Right atrium auricular region (tissue), 2 donors: ENCODE measurements at regions not wholly inside any gene's neighbourhood (a gene's known extent, or its start where the extent isn't known, plus 50 kb on each side); places are given as distances from the start of the nearest gene placed in this dataset.

Experiments
- DNase-seq: peaks from one replicate; pipeline ENCODE4 v3.0.0-alpha.2; 2019; ENCODE audit warnings: low spot score
- H3K27ac ChIP-seq, 2 donors: fragments of 200-600 bp; sonication (generic); 1 replicate in 1 of 2; 2 replicates in 1 of 2; pipeline ENCODE4 v1.5.1; 2016 to 2019
- H3K27me3 ChIP-seq, 2 donors: fragments of 200-600 bp; sonication (generic); one replicate each; pipeline versions ENCODE4 v1.5.1 to v1.6.0; 2017 to 2019
- H3K36me3 ChIP-seq: fragments of 200-600 bp; sonication (generic); one replicate; pipeline ENCODE4 v1.5.1; 2016
- H3K4me1 ChIP-seq, 2 donors: fragments of 200-600 bp; sonication (generic); one replicate each; pipeline versions ENCODE4 v1.5.1 to v1.6.0; 2017 to 2019
- H3K4me3 ChIP-seq, 2 donors: fragments of 200-600 bp; sonication (generic); 1 replicate in 1 of 2; 2 replicates in 1 of 2; pipeline ENCODE4 v1.5.1; 2017 to 2019; ENCODE audit warnings: mild to moderate bottlenecking in 1 of 2, moderate library complexity in 1 of 2
- H3K9me3 ChIP-seq, 2 donors: fragments of 200-600 bp; sonication (generic); one replicate each; pipeline ENCODE4 v1.5.1; 2019
- TF ChIP-seq, protein P1 (sequence below), 2 donors: fragments of 200-600 bp; sonication (generic); IDR thresholded peaks; one replicate each; pipeline ENCODE4 v1.5.1; 2019; ENCODE audit warnings: antibody characterized with exemption in 2 of 2

DNA sequence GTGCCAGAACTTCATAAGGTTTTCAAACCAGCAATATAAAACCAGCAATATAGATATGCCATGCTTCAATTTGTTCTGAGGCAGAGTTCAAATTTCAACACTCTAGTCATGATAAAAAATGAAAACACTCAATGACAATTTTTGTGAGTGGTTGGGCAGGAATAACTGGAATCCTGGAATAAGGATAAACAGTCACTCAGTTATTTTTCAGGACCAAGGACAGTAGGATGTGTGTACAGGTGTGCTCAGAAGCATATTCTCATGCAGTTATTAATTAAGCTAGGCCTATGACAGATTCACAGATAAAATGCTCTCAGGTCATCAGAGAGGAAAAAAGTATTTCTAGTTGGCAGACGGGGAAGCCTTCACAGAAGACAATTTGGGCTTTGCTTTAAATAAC lies 117.3 kb upstream of the PPP2R2B start:
- TF ChIP-seq, protein P1, sequence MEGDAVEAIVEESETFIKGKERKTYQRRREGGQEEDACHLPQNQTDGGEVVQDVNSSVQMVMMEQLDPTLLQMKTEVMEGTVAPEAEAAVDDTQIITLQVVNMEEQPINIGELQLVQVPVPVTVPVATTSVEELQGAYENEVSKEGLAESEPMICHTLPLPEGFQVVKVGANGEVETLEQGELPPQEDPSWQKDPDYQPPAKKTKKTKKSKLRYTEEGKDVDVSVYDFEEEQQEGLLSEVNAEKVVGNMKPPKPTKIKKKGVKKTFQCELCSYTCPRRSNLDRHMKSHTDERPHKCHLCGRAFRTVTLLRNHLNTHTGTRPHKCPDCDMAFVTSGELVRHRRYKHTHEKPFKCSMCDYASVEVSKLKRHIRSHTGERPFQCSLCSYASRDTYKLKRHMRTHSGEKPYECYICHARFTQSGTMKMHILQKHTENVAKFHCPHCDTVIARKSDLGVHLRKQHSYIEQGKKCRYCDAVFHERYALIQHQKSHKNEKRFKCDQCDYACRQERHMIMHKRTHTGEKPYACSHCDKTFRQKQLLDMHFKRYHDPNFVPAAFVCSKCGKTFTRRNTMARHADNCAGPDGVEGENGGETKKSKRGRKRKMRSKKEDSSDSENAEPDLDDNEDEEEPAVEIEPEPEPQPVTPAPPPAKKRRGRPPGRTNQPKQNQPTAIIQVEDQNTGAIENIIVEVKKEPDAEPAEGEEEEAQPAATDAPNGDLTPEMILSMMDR (IDR thresholded peaks at IDR 0.05) = no peak
- Histone ChIP-seq H3K27me3 (no peaks in the 10 kb centered on the region), H3K4me1 (no peaks in the 10 kb centered on the region), H3K4me3 (no peak overlapping the region), H3K36me3 (no peaks in the 10 kb centered on the region), H3K27ac (no peak overlapping the region), H3K9me3 (peaks cover 0 to 14% of the 10 kb centered on the region in 2 donors)
- no peak for DNase-seq

DNA sequence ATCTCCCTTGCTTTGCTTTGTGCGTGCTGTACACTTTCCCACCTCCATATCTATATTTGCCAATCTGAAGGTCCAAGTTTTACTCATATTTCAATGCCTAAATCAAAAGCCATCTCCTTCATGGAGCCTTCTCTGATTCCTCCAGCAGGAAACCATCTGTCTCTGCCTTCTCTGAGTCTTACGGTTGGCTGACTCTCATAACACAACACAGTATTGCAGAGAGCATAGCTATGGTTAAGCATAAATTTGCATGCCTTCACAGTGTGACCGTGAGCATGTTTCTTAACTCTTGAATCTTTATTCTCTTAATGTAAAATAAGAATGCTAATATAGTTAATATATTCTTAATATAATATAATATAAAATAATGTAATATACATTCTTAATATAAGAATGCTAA lies 136.8 kb upstream of the PPP2R2B start:
- no peak for DNase-seq
- TF ChIP-seq, protein P1 (IDR thresholded peaks at IDR 0.05) = no peak
- Histone ChIP-seq H3K36me3 (no peaks in the 10 kb centered on the region), H3K27ac (no peak overlapping the region), H3K4me1 (no peaks in the 10 kb centered on the region), H3K4me3 (no peak overlapping the region), H3K27me3 (no peaks in the 10 kb centered on the region), H3K9me3 (no peaks in the 10 kb centered on the region)

DNA sequence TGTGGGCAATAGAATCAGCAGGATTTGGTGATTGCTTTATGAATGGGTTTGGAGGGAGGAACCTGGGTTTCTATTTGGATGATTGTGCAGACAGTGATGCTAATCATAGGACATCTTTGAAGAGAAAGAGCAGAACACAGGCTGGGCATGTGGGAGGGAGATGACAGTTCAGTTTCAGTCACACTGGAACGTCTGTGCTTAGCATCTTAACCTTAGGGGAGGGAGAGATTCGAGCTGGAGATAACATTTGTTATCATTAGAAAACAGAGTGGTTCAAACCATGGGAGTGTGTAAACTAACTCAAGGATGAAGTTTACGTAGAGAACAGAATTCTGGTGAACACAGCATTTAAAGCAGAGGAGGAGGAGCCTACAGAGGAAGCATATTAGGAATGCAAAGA lies 138.6 kb upstream of the PPP2R2B start:
- TF ChIP-seq, protein P1 (IDR thresholded peaks at IDR 0.05) = no peak
- Histone ChIP-seq H3K4me1 (no peaks in the 10 kb centered on the region), H3K27ac (no peak overlapping the region), H3K36me3 (no peaks in the 10 kb centered on the region), H3K9me3 (no peaks in the 10 kb centered on the region), H3K4me3 (no peak overlapping the region), H3K27me3 (no peaks in the 10 kb centered on the region)
- DNase-seq = no peak

DNA sequence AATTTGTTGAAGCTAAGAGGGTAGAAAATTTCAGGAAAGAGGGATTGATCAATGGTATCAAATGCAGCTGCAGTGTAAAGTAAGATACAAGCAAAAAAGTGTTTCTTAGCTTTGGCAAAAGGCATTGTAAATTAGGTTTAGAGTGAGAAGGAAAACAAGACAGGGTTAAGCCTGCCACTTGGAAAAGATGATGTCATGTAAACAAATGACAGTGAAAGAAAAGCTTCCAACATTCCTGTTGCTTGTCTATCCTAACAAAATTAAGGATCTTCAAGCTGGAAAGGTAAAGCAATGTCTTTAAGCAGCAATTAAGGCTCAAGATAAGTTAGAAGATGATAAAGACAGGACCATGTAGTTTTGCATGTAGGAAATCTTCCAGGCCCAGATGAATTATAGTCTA lies 139.1 kb upstream of the PPP2R2B start:
- TF ChIP-seq, protein P1 (IDR thresholded peaks at IDR 0.05) = no peak
- Histone ChIP-seq H3K27ac (no peak overlapping the region), H3K36me3 (no peaks in the 10 kb centered on the region), H3K4me3 (no peak overlapping the region), H3K27me3 (no peaks in the 10 kb centered on the region), H3K9me3 (no peaks in the 10 kb centered on the region), H3K4me1 (no peaks in the 10 kb centered on the region)
- no peak for DNase-seq

DNA sequence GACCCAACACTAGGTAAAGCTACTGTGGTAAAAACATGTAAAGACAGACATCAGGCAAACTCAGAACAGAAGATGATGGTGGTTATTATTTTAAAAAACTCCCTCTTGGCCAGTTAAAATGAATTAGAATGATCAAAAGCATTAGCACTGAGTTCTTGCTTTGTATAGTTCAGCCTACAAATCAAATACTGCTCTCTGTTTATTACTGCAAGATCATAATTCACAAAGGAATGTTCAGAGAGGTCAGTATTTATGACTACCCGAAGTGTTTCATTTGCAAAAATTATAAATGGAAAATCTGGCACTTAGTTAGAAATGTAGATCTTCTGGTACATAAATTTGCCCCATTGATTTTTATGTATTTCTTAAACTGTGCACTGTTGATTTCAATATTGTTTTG lies 140.3 kb upstream of the PPP2R2B start:
- DNase-seq = no peak
- Histone ChIP-seq H3K36me3 (no peaks in the 10 kb centered on the region), H3K4me1 (no peaks in the 10 kb centered on the region), H3K4me3 (no peak overlapping the region), H3K27ac (no peak overlapping the region), H3K27me3 (no peaks in the 10 kb centered on the region), H3K9me3 (no peaks in the 10 kb centered on the region)
- TF ChIP-seq, protein P1 (IDR thresholded peaks at IDR 0.05) = no peak

DNA sequence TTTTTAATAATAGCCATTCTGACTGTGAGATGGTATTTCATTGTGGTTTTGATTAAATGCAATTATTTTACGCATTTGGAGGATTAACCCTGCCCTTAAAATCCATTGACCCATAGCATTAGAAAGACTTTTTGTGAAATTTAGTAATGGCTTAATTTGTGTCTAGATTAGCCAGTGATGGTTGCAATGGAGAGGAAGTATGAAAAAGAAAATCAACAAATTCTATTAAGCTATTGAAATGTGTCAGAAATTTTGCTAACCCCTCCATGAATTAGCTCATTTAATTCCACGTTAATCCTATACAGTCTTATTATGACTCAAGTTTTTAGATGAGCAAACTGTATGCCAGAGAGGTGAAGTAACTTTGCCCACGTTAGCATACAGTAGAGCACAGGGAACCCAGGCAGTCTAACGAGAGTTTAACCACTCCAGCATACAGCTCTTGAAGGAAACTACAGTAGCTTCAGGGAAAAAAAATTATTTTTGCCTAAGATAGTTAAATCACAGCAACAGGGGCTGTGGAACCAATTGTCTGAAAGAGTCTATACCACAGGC lies 158.2 kb upstream of the PPP2R2B start:
- Histone ChIP-seq H3K9me3 (no peaks in the 10 kb centered on the region), H3K27me3 (no peaks in the 10 kb centered on the region), H3K27ac (no peak overlapping the region), H3K36me3 (no peaks in the 10 kb centered on the region), H3K4me1 (no peaks in the 10 kb centered on the region), H3K4me3 (no peak overlapping the region)
- no peak for DNase-seq
- TF ChIP-seq, protein P1 (IDR thresholded peaks at IDR 0.05) = no peak
